Activated CD4-positive, alpha-beta T cell treated with anti-CD3 and anti-CD28 coated beads, Interleukin-2, amount 50 U/mL, for 16 hours (primary cell): ENCODE measurements at regions not wholly inside any gene's neighbourhood (a gene's known extent, or its start where the extent isn't known, plus 50 kb on each side); places are given as distances from the start of the nearest gene placed in this dataset.

ENCODE experiments used
- DNase-seq: peaks from one replicate; pipeline ENCODE4 v3.0.0-alpha.2; 2020

- no peak for DNase-seq
Measured at GRCh38 chr1:208521534-208521933, 277.4 kb upstream of the PLXNA2 start.

- DNase-seq, result no peak
Measured at GRCh38 chr1:208523007-208523406, 278.8 kb upstream of the PLXNA2 start.

- no peak for DNase-seq
Measured at GRCh38 chr1:208524376-208524775, 280.2 kb upstream of the PLXNA2 start.

- no peak for DNase-seq
Measured at GRCh38 chr1:208524925-208525324, 280.7 kb upstream of the PLXNA2 start.

DNA sequence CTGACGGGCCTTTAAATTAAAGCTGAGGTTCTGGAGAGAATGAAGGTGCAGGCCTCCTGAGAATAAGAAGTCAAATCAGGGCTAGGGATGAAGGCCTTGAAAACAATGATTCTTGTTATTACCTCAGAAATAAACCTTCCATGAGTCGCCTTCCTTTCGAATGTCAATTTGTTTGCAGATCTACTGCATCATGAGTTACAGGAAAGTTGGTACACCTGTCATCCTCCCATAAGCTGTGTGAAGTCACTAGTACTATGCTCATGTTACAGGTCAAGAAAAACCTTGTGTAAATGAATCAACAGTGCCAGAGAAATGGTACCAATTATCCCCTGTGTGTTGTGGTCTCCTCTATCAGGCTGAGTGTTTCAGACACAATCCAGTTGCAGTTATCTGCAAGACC is 281.2 kb upstream of the PLXNA2 start:
- DNase-seq, result no peak

GRCh38 chr1:208526613-208527125 is 282.5 kb upstream of the PLXNA2 start:
- DNase-seq, result no peak

DNA sequence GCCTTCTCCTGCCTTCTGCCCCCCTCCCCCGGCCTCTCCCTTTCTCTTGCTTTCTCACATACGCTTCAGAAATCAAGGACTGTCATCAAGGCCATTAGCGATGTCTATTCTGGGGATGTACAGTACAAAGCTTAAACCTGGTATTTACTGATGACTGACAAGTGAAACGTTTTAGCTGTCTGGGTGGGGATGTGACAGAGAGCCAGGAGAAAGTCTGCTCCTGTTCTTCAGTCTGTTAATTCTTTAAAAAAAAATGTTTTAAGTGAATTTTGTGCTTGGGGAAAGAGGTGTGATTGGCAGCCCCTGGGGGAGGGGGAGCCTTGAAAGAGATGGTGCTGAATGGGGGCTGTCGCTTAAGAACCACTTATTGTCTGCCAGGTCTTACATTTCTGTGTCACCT is 283.0 kb upstream of the PLXNA2 start:
- no peak for DNase-seq

- no peak for DNase-seq
Measured at GRCh38 chr1:208528578-208529240, 284.5 kb upstream of the PLXNA2 start.

DNA sequence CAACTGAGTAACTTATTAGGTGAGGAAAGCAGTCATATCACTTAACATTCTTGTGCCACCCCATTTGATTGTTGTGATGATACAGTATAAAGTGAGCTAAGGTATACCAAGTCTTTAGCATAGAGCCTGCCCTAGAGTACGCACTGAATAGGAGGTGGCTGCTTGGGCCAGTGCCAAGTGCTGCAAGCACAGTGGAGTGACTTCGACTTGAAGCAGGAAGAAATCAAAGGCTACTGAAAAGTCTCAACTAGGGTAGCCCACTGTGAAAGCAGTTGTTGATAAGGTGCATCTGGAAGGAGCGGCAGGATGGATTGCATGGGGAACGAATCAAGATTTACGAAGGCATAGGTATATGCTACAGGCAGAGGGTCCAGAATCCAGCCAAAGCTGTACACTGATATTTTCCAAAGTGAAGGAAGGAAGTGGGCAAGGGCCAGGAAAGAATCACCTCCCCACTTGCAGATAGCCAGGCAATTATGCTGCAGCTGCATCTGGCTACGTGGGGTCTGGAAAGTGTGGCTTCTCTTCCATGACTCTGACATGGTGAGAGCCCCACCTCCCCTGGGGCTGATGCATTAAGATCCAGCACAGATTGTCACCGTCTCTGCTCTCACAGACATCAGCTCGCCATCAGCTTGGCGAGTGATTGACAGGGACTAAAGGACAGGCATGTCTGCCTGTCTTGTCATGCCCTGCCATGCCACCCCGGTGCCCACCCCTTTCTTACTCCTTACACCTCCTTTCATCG is 287.0 kb upstream of the PLXNA2 start:
- DNase-seq, result no peak

DNA sequence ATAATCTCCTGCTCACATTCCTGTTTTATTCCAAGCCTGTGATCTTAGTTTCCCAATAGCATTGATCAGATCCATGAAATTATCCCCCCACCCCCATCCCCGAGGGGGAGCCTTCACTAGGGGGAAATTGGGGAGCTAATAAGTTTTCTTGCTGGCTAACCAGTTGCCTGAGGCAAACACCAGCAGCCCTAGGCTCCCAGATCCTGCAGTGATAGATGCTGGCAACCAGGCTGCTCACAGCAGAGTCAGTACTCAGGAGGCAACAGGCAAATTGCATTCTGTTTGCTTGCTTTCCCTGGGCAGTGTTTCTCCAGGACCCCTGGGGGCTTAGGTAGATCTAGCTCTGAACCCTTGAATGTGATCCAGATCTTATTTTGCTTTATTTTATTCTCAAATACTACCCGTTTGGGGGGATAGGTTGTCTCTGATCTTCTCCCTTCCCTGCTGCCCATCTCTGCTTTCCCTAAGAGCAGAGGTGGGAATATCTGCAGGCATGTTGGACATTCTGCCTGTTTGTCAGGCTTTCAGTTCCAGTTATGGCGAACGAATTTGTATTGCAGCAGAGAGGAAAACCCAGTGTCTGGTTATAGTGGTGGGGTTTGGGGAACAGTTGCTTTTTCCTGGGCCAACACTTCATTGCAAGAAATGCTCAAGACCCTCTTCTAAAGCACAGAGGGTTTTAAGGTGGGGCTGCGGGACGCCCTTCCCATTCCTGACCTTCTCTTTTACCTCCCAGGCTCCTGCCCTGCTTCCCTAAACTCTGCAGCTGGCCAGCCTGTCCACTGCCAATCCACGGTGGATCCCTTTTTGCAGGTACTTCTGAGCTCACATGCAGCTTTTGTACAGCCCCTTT is 289.8 kb upstream of the PLXNA2 start:
- no peak for DNase-seq

DNA sequence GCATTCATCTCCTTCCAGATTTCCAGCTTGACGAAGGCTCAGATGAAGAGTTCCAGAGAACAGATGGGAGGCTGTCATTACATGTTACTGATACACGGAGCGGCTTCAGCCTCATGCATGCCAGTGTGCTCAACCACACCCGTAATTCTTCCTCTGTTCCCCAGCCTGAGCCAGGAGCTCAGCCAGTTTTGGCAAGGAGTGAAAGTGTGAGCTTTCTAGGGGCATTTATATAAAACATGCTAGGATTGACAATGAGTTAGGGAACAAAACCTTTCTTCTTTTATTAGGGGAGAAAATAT is 290.4 kb upstream of the PLXNA2 start:
- DNase-seq, result no peak

GRCh38 chr1:208534979-208535378 is 290.8 kb upstream of the PLXNA2 start:
- DNase-seq, result no peak

DNA sequence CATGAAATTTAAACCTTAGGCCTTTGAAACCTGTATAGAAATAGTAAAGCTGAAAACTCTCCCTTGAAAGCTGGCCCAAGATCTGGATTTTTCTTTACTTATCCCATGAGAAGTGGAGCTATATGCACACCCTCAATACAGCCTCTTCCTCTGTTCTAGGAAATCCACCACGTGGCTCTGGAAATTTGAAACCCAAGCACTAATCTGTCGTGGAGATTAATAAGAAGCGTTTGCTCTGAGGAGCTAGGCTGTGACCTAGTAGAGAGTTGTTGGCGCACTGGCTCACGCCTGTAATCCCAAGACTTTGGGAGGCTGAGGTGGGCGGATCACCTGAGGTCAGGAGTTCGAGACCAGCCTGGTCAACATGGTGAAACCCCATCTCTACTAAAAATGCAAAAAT is 291.3 kb upstream of the PLXNA2 start:
- DNase-seq, result no peak

DNA sequence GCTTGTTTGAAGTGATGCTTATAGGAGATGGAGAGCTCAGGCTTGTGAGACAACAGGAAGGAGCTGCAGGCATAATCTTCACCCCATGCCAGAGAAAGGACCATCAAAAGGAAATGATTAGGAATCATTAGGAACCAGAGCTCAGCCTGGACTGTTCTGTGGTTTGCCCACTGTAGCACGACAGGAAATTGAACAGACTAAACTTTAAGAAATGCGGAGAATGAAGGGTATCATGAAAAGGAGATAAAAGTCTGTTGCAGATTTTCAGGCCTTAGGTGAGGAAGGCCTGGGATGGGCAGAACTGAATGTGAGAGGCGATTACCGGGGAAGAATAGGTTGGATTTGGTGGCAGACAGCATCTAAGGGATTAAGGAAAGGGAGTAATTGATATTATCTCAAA is 292.0 kb upstream of the PLXNA2 start:
- DNase-seq, result no peak

GRCh38 chr1:208537198-208537597 is 293.0 kb upstream of the PLXNA2 start:
- DNase-seq, result no peak

DNA sequence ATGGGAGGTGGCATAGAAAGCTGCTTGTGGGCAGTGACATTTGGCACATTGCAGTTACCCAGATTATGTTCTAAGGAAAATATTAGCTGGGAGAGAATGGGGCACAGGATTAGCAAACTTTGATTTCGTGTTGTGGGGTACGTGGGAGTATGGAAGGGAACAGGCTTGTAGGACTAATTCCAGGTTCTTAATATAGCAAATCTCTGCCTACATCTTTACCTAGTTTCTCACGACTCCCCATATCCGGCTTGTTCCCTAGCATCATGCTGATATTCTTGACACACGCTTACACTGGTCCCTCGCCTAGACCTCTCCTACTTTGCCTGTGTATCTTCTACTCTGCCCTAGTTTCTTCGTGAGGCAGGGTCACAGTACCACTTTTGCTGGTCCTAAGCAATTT is 293.9 kb upstream of the PLXNA2 start:
- no peak for DNase-seq

DNA sequence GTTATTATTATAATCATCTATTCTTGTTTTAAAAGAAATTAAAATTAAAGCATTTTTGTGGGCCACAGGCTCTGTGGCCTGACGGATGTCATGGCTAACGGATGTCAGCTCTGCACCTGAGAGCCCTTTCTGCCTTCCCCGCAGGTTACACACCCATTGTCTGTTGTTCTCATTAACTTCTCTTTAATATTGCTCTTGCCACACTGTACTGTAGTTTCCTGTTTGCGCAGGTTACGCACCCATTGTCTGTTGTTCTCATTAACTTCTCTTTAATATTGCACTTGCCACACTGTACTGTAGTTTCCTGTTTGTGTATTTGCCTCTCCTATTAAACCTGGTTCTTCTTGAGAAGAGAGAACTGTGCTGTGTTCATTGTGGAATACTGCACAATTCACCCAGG is 294.4 kb upstream of the PLXNA2 start:
- DNase-seq, result no peak

GRCh38 chr1:208540724-208541123 is 296.5 kb upstream of the PLXNA2 start:
- DNase-seq, result no peak

GRCh38 chr1:208541225-208541855 is 297.2 kb upstream of the PLXNA2 start:
- DNase-seq, result peak; percentile 4

DNA sequence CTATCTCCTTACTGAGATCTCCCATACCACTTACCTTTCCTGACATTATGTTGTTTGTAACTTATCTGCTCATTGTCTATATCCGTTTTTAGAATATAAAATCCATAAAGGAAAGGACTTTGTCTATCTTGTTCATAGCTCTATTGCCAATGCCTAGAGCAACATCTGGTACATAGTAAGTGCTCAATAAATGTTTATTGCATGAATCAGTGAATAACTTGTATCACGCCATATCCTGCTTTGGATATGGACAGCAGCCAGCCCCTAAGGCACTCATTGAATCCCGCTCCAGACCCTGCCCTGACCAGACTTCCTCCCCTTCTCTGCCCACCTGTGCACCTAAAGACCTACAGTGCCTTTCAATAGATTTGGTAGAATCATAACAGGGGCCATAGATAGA is 298.1 kb upstream of the PLXNA2 start:
- no peak for DNase-seq

GRCh38 chr1:208544053-208544452 is 299.9 kb upstream of the PLXNA2 start:
- DNase-seq, result no peak

DNA sequence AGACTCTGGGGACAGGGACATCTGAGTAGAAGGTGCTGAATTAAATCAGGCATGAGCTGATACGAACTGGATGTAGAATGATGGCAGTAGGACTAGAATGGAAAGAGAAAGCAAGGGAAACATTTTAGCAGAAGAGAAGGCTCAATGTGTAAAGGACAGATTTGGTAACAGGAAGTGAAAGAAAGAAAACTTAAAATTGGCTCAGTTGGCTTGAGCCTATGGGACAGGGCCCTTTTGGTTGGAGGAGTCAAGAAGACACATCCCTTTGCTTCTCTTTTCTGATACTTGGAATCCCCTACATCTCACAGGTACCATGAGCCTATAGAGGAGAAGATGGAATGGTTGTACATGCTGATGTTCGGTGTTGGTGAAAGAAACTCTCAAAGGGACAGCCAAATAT is 300.6 kb upstream of the PLXNA2 start:
- DNase-seq, result no peak

DNA sequence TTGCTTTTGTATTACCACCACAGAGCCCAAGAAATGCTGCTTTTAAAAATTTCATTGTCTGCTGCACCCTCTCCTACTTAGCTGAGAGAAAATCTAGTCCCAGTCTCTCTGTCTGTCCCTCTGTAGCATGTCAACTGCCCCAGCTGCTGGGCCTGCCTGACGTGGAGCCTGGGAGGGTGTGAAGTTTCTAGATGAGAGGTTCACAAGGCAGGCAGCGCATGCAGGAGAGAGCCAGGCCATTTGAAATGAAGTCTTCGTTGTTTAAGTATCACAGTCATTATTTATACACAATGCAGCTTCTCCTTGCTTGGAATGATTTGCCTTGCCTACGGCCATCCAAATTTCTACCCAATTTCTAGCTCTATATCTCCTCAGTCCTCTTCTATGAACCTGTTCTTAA is 306.8 kb upstream of the PLXNA2 start:
- no peak for DNase-seq
